Urinary bladder (tissue), 3 donors: ENCODE measurements at regions not wholly inside any gene's neighbourhood (a gene's known extent, or its start where the extent isn't known, plus 50 kb on each side); places are given as distances from the start of the nearest gene placed in this dataset.

Experiments used
- DNase-seq: peaks from one replicate; pipeline ENCODE4 v3.0.0-alpha.2; 2015; ENCODE audit errors: extremely low spot score
- H3K27ac ChIP-seq: one replicate; pipeline ENCODE4 v1.5.1; 2013; ENCODE audit warnings: low read depth, mild to moderate bottlenecking, moderate library complexity
- H3K36me3 ChIP-seq: one replicate; pipeline ENCODE4 v1.6.1; 2013; ENCODE audit warnings: mild to moderate bottlenecking, moderate library complexity; ENCODE audit not compliant: insufficient read depth
- H3K4me1 ChIP-seq: one replicate; pipeline ENCODE4 v1.6.1; 2013; ENCODE audit warnings: mild to moderate bottlenecking, moderate library complexity; ENCODE audit not compliant: insufficient read depth
- H3K4me3 ChIP-seq: one replicate; pipeline ENCODE4 v1.5.1; 2013; ENCODE audit warnings: low read depth, low read length
- WGBS: extraction: QIAGEN DNeasy Blood & Tissue Kit; methylation state at CpG from one replicate; pipeline ENCODE4 v1.1.7; 2013; 5-methylcytosine and 5-hydroxymethylcytosine counted together
- donor health status: healthy with polysubstance abuse.
- donor health status: healthy.

GRCh38 chr6:41424370-41425058, 89.1 kb downstream of the NCR2 start:
- no peak for DNase-seq
- WGBS, result 14% methylated on average over 4 of the region's 4 CpGs

DNA sequence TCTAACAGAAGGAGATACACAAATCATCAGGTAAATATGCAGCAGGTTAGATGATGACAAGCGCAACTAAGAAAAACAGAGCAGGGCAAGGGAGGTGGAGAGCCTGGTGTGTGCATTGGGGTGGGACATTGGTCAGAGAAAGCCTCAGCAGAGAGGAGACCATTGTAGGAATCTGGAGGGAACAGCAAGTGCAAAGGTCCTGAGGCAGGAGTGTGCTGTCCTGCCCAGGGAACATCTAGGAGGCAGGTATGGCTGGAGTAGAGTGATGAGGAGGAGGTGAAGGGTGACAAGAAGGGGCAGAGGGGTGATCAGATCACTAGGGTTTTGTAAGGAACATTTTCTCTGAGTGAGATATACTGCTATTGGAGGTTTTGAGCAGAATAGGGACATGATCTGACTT, 90.1 kb downstream of the NCR2 start:
- 100% methylated on average over 1 of the region's 1 CpG for WGBS
- no peak for DNase-seq
- H3K27ac ChIP-seq, result no peak overlapping the region
- no peak overlapping the region for H3K4me3 ChIP-seq
- H3K4me1 ChIP-seq, result peaks cover 2% of the 10 kb centered on the region
- no peaks in the 10 kb centered on the region for H3K36me3 ChIP-seq

More at GRCh38 chr6:41424370-41425058, 89.1 kb downstream of the NCR2 start:
- no peak overlapping the region for H3K4me3 ChIP-seq
- H3K36me3 ChIP-seq, result no peaks in the 10 kb centered on the region
- H3K27ac ChIP-seq, result no peak overlapping the region
- H3K4me1 ChIP-seq, result peaks cover 2% of the 10 kb centered on the region

GRCh38 chr6:41426438-41426851, 91.0 kb downstream of the NCR2 start:
- peaks cover 2% of the 10 kb centered on the region for H3K4me1 ChIP-seq
- 22% methylated on average over 16 of the region's 16 CpGs for WGBS
- no peak overlapping the region for H3K27ac ChIP-seq

GRCh38 chr6:41426888-41427641, 91.7 kb downstream of the NCR2 start:
- H3K36me3 ChIP-seq, result no peaks in the 10 kb centered on the region
- no peak for DNase-seq
- no peak overlapping the region for H3K27ac ChIP-seq
- 23% methylated on average over 30 of the region's 30 CpGs for WGBS
- peaks cover 2% of the 10 kb centered on the region for H3K4me1 ChIP-seq
- peak overlapping the region; percentile 44 for H3K4me3 ChIP-seq

More at GRCh38 chr6:41426438-41426851, 91.0 kb downstream of the NCR2 start:
- Histone ChIP-seq H3K4me3 (no peak overlapping the region), H3K36me3 (no peaks in the 10 kb centered on the region)
- DNase-seq, result no peak

- Histone ChIP-seq H3K27ac (no peak overlapping the region), H3K36me3 (no peaks in the 10 kb centered on the region), H3K4me1 (peaks cover 2% of the 10 kb centered on the region), H3K4me3 (peak overlapping the region; percentile 44)
- no peak for DNase-seq
- under 1% methylated on average over 71 of the region's 71 CpGs for WGBS
Observed at GRCh38 chr6:41427642-41428335, 92.4 kb downstream of the NCR2 start.

GRCh38 chr6:41428336-41428995, 93.1 kb downstream of the NCR2 start:
- WGBS, result 1% methylated on average over 35 of the region's 35 CpGs
- H3K36me3 ChIP-seq, result no peaks in the 10 kb centered on the region
- H3K4me3 ChIP-seq, result peak overlapping the region; percentile 44
- H3K27ac ChIP-seq, result no peak overlapping the region
- DNase-seq, result no peak
- H3K4me1 ChIP-seq, result peaks cover 2% of the 10 kb centered on the region

GRCh38 chr6:41428996-41429421, 93.6 kb downstream of the NCR2 start:
- Histone ChIP-seq H3K4me3 (no peak overlapping the region), H3K4me1 (peaks cover 2% of the 10 kb centered on the region), H3K27ac (no peak overlapping the region), H3K36me3 (no peaks in the 10 kb centered on the region)
- DNase-seq, result no peak
- 15% methylated on average over 5 of the region's 5 CpGs for WGBS

DNA sequence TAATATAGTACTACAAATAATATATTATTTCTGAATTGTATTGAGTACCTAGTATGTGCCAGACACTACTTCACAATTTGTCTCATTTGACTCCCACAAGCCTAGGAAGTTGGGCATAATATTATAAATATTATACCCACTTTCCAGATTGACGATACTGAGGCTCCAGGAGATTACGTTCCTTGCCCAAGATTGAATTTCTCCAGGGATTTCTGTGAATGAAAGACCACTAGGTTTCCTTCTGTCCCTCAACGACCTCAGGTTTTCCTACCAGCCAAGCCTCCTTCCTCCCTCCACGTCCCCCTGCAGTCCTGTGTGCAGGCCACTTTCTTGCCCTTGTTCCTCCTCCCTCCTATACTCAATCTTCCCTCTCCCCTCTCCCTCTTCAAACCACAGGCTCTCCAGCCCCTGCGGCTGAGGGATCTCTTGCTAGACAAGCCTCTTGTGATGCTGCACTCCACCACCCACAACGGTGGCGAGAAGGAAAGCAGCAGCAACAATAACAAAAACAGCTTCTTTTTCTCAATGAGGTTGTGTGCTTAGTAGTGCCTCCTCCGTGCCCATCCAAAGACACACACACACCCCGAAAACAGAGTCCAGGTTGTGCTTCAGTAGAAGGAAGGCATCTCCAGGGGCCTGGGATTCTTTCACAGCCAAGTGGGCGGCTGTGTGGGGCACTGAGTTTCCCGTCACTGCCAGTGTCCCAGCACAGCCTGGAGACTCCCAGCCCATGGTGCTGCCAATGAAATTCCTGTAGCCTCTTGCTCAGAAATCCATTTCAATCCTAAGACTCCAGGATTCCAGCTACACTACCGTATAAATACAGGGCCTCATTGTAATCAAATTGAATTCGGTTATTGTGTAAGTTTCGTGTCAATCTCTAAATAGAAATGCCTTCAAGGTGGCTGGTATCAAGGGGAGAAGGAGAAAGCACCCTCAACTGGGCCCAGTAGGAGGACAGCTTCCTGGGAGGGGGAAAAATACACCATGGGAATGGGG, 94.4 kb downstream of the NCR2 start:
- Histone ChIP-seq H3K36me3 (no peaks in the 10 kb centered on the region), H3K27ac (no peak overlapping the region), H3K4me1 (peaks cover 2% of the 10 kb centered on the region), H3K4me3 (no peak overlapping the region)
- no peak for DNase-seq
- 77% methylated on average over 14 of the region's 14 CpGs for WGBS

DNA sequence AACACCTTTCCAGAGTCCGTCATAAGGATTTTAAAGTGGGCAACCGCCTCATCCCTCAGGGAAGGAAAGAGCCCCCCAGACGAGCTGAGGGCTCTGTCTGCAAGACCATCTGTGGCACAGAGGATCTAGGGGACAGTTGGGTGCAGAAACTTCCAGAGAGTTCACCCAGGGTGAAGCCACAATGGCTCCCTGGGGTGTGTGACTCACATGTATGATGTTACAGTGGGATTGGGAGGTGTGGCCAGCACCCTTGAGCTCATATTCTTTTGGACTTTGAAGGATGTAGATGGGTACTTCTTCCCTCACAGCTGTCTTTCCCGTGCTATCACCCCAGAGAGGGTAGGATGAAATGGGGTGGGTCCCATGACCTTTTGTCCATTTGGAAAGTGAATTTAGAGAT, 95.5 kb downstream of the NCR2 start:
- Histone ChIP-seq H3K36me3 (no peaks in the 10 kb centered on the region), H3K4me3 (no peak overlapping the region), H3K27ac (no peak overlapping the region), H3K4me1 (peaks cover 2% of the 10 kb centered on the region)
- no peak for DNase-seq
- WGBS, result 73% methylated on average over 4 of the region's 4 CpGs

- DNase-seq, result no peak
- H3K4me1 ChIP-seq, result peaks cover 2% of the 10 kb centered on the region
- 68% methylated on average over 3 of the region's 3 CpGs for WGBS
- no peak overlapping the region for H3K27ac ChIP-seq
- H3K4me3 ChIP-seq, result no peak overlapping the region
- H3K36me3 ChIP-seq, result no peaks in the 10 kb centered on the region
Observed at GRCh38 chr6:41432280-41432679, 96.9 kb downstream of the NCR2 start.

- DNase-seq, result no peak
- Histone ChIP-seq H3K36me3 (no peaks in the 10 kb centered on the region), H3K4me3 (no peak overlapping the region), H3K4me1 (no peaks in the 10 kb centered on the region), H3K27ac (no peak overlapping the region)
- 64% methylated on average over 9 of the region's 9 CpGs for WGBS
Observed at GRCh38 chr6:41434803-41435481, 99.5 kb downstream of the NCR2 start.

DNA sequence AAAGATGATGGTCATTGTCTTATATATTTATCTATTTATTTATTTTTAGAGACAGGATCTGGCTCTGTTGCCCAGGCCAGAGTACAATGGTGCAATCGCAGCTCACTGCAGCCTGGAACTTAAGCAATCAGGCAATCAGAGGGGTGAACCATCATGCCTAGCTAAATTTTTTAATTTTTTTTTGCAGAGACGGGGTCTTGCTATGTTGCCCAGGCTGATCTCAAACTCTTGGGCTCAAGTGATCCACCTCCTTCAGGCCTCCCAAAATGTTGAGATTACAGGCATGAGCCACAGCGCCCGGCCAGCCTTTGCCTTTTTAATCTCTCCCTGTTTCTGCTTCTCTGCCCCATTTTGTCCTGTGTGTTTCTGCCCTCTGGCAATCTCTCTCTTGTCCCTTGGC, 102.2 kb downstream of the NCR2 start:
- H3K4me1 ChIP-seq, result no peaks in the 10 kb centered on the region
- no peak for DNase-seq
- H3K27ac ChIP-seq, result no peak overlapping the region
- H3K4me3 ChIP-seq, result no peak overlapping the region
- WGBS, result 94% methylated on average over 4 of the region's 4 CpGs
- H3K36me3 ChIP-seq, result no peaks in the 10 kb centered on the region
